NOMO-1 (cell line): ENCODE measurements at regions not wholly inside any gene's neighbourhood (a gene's known extent, or its start where the extent isn't known, plus 50 kb on each side); places are given as distances from the start of the nearest gene placed in this dataset.
"Not testable (repeated sequence)": the region's sequence is repeated elsewhere in the genome, so short reads cannot be mapped to it uniquely, and the experiment has no call there.

Experiments used
- DNase-seq, 2 experiments: peaks; one replicate each; lab custom pipeline; 2025; ENCODE audit not compliant: unreplicated experiment in 2 of 2; lab: John Stamatoyannopoulos, UW

GRCh38 chrX:42020225-42020624 lies 96.9 kb upstream of the CASK start:
- DNase-seq, result no peak

DNA sequence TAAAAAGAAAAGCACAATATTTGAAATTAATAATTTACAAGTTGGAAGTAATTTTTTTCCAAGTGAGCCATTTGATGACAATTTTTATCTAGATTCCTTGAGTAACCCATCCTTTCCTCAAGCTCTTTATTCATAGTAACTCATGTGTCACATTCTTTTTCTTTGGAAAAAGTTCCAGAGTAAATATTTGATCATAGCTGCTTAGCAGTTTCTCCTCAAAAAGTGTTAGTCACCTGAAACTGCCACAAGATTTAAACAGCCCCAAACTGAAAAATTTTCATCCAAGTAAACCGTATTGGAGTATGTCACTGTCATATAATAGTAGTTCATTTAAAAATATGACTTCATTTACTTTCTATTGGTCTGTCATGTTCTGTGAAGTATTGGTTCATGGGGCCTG lies 94.6 kb upstream of the CASK start:
- no peak for DNase-seq

DNA sequence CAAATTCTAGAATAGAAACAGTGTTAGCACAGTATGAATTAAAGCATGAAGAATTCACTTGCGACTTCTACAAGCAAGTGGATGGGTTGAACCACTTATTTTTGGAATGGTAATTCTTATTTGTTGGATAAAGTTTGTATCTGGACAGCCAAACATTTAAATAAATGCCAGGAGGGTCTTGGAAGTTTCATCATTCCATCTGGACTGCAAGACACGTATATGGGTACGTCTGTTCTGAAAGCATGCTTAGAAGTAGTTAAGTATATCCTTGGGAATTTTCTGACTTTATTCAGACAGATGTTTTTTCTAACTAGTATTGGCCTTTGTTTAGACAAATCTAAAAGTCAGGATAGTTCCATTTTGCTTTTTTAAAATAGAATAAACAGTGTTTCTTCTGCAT lies 77.5 kb upstream of the CASK start:
- no peak for DNase-seq

GRCh38 chrX:41984628-41985027 lies 61.3 kb upstream of the CASK start:
- DNase-seq, result no peak

- DNase-seq, result no peak
Measured at GRCh38 chrX:41982953-41983352, 59.6 kb upstream of the CASK start.

DNA sequence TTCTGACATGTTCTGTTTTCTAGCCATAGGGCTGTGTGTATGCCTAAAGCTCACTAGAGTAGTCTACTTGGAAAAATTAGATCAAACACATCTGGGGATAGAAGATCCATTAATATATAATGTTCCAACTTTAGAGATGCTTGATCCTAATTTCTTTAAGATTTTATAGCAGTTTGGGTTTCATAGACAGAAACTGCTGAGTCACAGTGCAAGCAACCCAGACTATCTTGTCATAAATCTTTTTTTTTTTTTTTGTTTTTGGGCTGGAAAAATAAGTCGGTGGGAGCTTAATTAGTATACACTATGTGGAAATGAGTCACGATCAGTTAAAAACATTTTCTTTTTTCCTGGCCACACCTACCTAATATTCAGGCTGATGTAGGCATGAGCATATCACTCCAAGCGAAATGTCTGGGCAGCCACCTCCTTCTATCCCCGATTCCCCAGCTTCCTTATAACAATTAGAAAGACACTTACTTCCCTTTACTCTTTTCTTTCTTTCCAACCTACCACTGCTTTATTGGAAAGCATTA lies 58.2 kb upstream of the CASK start:
- no peak for DNase-seq

DNA sequence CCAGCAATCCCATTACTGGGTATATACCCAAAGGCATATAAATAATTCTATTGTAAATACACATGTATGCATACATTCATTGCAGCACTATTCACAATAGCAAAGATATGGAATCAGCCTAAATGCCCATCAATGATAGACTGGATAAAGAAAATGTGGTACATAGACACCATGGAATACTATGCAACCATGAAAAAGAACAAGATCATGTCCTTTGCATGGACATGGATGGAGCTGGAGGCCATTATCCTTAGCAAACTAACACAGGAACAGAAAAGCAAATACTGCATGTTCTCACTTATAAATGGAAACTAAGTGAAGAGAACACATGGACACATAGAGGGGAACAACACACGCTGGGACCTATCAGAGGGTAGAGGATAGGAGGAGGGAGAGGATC lies 51.3 kb upstream of the CASK start:
- not testable (repeated sequence) for DNase-seq

DNA sequence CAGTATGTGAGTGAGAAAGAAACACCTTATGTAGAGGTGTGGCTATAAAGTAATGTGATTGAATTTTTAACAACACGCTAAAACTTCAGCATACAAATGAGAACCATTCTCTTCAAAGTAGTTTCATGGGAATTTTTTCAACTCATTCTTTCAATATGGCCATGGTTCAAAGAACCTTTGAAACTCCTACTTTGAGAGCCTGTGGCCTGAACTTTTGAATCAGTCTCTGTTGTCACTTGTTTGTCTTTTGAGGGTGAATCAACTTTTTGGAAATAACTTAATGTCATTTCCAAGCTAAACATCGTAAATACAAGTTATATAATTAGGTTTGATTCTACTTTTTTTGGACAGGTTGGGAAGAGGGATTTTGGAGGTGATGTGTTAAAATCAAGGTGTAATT lies 49.9 kb upstream of the CASK start:
- no peak for DNase-seq
